HG02798 (cell line): ENCODE measurements at regions not wholly inside any gene's neighbourhood (a gene's known extent, or its start where the extent isn't known, plus 50 kb on each side); places are given as distances from the start of the nearest gene placed in this dataset.
"Not testable (repeated sequence)": the region's sequence is repeated elsewhere in the genome, so short reads cannot be mapped to it uniquely, and the experiment has no call there.

Experiments used
- ATAC-seq: cut with Tn5 transposase; IDR thresholded peaks from one replicate; pipeline ENCODE4 v1.9.1; 2021; ENCODE audit warnings: mild to moderate bottlenecking; ENCODE audit not compliant: unreplicated experiment, poor library complexity

- ATAC-seq = no peak
Measured at GRCh38 chr10:2099321-2099720, 362.0 kb upstream of the ADARB2 start.

- ATAC-seq = no peak
Measured at GRCh38 chr10:2097937-2098336, 360.6 kb upstream of the ADARB2 start.

GRCh38 chr10:2094171-2094570, 356.8 kb upstream of the ADARB2 start:
- no peak for ATAC-seq

GRCh38 chr10:2083591-2083990, 346.3 kb upstream of the ADARB2 start:
- no peak for ATAC-seq

GRCh38 chr10:2081501-2081900, 344.2 kb upstream of the ADARB2 start:
- ATAC-seq = peak; percentile 44

- ATAC-seq = peak; percentile 62
Measured at GRCh38 chr10:2079603-2080078, 342.3 kb upstream of the ADARB2 start.

GRCh38 chr10:2077231-2077630, 339.9 kb upstream of the ADARB2 start:
- ATAC-seq = no peak

GRCh38 chr10:2076528-2076927, 339.2 kb upstream of the ADARB2 start:
- ATAC-seq = no peak

- no peak for ATAC-seq
Measured at GRCh38 chr10:2067015-2067414, 329.7 kb upstream of the ADARB2 start.

- ATAC-seq = no peak
Measured at GRCh38 chr10:2054728-2055127, 317.4 kb upstream of the ADARB2 start.

GRCh38 chr10:2053805-2054204, 316.5 kb upstream of the ADARB2 start:
- no peak for ATAC-seq

- ATAC-seq = no peak
Measured at GRCh38 chr10:2051108-2051507, 313.8 kb upstream of the ADARB2 start.

- no peak for ATAC-seq
Measured at GRCh38 chr10:2049560-2049959, 312.2 kb upstream of the ADARB2 start.

- no peak for ATAC-seq
Measured at GRCh38 chr10:2048337-2048973, 311.1 kb upstream of the ADARB2 start.

- no peak for ATAC-seq
Measured at GRCh38 chr10:2047679-2048078, 310.4 kb upstream of the ADARB2 start.

GRCh38 chr10:2043379-2043778, 306.1 kb upstream of the ADARB2 start:
- no peak for ATAC-seq

GRCh38 chr10:2038036-2038435, 300.7 kb upstream of the ADARB2 start:
- ATAC-seq = no peak

- no peak for ATAC-seq
Measured at GRCh38 chr10:2037246-2037645, 299.9 kb upstream of the ADARB2 start.

GRCh38 chr10:2036209-2036608, 298.9 kb upstream of the ADARB2 start:
- ATAC-seq = no peak

- ATAC-seq = no peak
Measured at GRCh38 chr10:2030046-2030445, 292.7 kb upstream of the ADARB2 start.

- no peak for ATAC-seq
Measured at GRCh38 chr10:2026936-2027335, 289.6 kb upstream of the ADARB2 start.

GRCh38 chr10:2024750-2025149, 287.4 kb upstream of the ADARB2 start:
- not testable (repeated sequence) for ATAC-seq

GRCh38 chr10:2023687-2024086, 286.4 kb upstream of the ADARB2 start:
- ATAC-seq = no peak
